SIG-M5 treated with dmso at 0.1 percent for 504 hours (cell line): ENCODE measurements at regions not wholly inside any gene's neighbourhood (a gene's known extent, or its start where the extent isn't known, plus 50 kb on each side); places are given as distances from the start of the nearest gene placed in this dataset.

Source experiments
- DNase-seq: peaks from one replicate; lab custom pipeline; 2025; ENCODE audit not compliant: unreplicated experiment; lab: John Stamatoyannopoulos, UW

DNA sequence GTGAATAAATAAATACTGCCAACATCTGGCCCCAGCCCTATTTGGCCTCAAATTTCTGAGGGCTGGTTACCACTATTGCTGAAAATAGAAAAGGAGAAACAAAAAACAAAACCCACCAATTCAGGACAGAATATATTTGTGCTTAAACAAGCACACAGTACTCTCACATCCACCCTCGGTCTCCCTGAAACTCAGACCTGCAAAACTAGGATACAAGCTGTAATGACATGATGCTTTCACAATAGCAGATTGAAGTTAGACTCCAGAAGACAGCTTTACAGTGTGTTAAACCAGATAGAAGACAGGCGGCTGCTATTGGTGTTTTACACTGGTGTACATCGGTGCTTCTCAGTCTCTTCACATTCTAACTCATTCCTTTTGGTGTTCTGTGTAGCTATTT is 214.9 kb upstream of the DMRT1 start:
- DNase-seq, result no peak

DNA sequence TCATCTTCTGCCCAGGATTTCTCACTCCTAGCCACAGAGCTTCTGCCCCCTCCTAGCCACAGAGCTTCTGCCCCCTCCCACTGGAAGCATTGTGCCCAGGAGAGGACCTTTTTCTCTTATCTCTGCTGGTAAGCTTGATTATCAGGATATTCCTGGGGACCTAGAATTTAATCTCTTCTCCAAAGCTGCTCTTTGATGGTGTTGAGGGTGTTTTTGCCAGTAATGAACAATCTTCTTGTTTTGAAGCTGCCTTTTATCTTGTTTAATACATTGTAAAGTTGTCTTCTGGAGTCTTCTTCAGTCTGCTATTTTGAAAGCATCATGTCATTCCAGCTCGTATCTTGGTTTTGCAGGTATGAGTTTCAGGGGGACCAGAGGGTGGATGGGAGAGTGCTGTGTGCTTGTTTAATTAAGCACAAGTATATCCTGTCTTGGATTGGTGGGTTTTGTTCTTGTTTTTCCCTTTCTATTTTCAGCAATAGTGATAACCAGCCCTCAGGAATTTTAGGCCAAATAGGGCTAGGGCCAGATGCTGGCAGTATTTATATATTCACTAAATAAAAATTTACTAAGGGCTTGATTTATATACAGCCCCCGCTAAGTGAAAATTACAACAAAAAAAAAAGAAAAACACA is 214.0 kb upstream of the DMRT1 start:
- no peak for DNase-seq

DNA sequence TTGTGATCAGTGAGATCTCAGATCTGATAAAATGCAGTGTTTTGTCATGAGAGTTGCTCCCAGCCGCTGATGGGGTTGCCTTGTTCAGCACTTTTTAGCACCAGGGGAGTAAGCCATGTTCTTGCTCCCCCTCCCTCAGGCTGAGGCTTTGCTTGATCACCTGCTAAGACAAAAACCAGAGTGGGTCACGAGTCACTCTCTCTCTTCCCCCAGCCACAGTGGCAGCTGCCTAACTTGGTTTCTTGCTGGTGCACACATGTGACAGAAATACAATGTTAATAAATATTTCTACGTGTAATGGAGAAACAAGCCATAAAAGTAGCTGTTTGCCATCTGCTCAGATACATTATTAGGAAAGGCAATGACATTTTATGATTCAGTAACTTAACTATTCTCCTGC is 212.4 kb upstream of the DMRT1 start:
- DNase-seq, result no peak

DNA sequence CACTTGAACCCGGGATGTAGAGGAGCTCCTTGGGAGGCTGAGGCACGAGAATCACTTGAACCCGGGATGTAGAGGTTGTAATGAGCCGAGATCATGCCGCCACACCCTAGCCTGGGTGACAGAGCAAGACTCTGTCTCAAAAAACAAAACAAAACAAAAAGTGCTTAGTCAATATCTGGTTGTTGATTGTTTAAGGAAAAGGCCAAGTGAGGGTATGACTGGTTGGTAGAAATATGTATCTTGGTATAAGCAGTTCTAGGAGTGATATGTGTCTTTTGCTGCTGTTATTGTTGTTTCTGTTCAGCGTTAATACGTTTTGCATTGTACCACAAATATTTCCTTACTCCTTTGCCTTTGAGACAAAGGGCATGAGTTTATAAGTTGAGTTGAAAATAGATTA is 210.7 kb upstream of the DMRT1 start:
- DNase-seq, result no peak

DNA sequence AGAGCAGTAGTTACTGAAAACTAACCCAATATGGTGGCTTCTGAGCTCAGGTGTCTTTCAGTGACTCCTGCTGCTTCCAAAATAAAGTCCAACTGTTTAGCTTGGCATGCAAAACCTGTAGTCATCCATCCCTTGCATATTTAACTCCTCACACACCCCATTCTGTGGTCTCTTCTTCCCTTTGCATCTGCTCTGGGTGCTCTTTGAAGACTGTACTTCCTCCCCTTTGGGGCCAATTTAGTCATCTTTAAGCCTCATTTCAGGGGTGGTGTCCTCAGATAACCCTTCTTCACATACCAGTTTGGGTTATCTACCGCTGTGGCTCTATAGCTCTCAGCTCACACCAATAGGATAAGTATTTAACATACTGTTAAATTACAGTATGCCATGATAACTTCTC is 209.9 kb upstream of the DMRT1 start:
- no peak for DNase-seq

DNA sequence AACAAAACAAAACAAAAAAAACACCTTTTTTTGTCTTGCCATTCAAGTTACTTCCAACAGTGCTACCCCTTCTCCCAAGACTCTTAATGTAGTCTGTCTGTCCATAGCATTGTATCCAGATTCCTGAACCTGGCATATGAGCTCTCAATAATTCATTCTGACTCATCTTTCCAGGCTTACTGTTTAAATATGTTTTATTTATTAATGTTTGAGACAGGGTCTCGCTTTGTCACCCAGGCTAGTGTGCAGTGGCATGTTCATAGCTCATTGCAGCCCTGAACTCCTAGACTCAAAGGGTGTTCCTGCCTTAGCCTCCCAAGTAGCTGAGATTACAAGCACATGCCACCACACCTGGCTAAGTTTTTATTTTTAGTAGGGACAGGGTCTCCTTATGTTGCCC is 208.0 kb upstream of the DMRT1 start:
- no peak for DNase-seq

DNA sequence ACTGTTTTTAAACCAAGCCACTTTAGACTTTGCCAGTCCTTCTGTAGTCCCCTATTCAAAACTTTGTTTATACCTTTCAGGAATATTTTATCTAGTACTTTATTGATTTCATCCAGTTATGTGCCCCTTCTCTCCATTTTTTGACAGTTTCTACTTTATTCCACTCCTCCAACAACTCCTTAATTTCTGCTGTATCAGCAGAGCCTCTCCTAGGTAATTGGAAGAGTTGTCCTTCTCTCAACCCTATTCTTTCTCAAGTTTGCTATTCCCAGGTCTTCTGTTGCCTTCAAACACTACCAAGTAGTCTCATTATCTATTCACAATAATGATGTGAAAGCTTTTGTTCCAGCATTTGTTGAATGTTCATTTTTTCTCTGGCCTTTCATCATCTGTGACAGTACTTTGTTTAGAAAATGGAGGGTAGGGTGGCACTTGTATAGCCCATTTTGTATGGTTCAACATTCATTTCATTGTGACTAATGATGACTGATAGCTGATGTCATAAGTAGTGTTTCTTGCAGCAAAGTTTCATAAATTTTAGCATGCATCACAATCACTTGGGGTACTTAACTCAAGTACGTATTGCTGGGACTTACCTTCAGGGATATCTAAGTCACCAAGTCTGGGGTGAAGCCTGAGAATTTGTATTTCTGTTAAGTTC is 204.4 kb upstream of the DMRT1 start:
- no peak for DNase-seq

DNA sequence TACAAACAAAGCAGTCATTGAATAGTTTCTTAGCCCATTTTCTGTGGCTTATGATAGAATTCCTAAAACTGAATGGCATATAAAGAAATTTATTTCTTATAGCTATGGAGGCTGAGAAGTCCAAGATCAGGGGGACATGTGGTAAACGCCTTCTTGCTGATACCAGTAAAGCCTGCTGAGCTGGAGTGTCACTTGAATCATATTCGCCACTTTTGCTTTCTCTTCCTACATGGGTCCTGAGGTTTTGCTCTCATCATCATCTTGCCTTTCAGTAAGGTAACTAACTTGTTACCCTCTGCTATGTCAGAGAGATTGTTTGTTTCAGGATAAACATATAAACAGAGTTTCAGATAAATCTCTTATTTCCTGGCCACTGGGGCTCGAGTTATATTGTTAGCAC is 203.3 kb upstream of the DMRT1 start:
- DNase-seq, result no peak

DNA sequence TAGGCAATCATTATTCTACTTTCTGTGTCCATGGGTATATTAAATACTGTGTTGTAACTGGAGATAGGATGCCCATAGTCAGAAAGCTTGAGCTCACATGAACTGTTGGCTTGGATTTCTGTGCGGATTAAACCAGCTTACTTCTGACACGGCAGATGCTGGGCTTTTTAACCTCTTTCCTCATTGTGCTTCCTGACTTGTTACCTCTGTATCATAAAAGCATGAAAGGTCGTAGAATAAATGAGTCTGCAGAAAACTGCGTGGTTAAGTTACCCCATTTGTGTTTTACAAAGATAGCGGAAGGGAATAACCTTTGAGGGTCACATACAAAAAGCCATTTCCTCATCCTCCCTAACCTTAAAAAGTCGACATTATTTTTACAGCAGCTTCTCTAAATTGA is 199.5 kb upstream of the DMRT1 start:
- peak; percentile 7 for DNase-seq

DNA sequence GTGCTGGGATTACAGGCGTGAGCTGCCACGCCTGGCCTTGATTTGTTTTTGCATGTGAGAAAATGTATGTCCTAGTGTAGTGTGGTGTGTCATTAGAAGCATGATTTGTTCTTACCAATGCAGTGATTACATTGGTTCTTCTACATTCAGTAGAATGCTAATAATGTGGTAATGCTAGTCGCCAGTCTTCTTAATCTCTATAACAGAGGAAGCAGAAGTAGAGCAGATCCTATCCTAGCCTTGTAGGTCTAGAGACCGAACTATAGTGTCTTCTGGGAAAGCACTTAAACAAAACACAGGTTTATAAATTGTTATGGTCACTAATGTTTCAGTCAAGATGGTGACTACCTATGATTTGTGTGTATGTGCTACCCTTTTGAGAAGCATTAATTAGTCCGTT is 197.5 kb upstream of the DMRT1 start:
- no peak for DNase-seq

DNA sequence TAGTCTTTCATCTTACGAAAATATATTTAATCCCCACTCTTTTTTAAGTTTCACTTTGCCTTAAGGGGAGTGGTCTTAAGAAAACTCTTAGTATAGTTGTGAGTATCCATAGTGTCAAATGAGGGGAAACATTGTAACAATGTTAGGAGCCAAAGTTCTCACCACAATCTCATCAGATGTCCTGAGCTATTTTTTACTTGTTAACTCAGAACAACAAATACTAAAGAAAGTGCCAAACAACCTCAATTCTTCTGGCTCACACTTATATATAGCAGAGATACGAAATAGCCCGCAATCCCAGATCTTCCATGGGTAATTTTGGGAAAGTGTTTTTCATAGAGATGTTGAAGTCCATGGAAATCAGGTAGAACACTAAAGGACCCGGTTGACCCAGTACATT is 194.0 kb upstream of the DMRT1 start:
- no peak for DNase-seq

DNA sequence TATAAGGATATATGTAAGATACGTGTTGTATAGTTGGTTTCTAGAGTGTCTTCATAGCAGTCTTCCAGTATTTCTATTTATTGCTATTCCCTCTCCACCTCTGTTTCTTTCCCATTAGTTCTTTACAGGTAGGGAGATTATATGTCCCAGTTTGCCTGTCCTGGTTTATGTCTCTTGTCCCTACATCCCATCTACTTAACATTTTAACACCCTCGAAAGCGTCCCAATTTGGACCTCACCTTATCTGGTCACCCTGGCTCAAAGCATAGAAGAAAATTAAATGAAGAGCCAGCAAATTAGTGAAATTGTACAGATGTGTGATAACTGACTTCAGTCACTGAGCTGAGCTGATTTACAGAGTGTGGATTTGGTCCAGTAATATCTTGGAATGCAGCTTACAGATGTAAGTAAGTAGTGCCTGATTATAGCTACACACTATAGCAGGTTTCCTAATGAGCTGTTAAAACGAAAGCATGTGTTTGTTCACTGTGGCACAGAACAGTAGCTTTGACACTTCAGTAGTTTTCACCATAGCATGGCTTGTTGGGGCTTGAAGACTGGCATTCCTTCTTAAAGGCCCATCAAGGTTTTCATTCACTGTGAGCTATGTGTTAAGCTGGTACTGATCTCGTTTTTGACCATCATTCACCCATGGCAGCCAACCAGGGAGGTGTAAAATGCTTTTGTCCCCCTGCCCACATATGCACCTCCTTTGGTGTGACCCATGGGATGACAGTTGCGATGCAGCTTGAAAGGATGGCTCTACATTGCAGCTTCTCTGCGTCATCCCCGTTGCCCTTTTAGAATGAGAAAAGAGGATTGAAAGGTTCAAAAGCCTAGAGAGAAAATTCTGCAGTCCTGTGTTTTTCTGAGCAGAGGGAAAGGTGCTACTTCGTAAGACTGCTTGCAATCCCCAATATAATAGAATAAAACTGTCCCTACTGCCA is 192.1 kb upstream of the DMRT1 start:
- no peak for DNase-seq

DNA sequence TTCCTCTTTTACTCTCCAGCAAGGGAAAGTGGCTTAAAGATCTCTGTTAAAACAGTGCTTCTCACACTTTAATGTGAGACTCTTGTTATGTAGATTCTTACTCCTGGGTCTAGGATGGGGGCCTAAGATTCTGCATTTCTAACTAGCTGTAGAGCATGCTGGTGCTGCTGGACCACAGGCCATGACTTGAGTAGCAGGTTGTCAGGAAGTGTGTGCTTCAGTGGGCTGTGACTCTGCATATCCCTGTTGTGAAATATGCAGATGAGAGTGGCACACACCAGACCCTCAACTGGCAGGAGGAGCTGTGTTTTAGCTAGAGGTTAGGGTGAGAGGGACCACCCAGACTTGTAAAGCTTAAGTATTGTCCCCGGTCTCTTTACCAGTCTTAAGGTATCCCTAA is 191.1 kb upstream of the DMRT1 start:
- peak; percentile 20 for DNase-seq

DNA sequence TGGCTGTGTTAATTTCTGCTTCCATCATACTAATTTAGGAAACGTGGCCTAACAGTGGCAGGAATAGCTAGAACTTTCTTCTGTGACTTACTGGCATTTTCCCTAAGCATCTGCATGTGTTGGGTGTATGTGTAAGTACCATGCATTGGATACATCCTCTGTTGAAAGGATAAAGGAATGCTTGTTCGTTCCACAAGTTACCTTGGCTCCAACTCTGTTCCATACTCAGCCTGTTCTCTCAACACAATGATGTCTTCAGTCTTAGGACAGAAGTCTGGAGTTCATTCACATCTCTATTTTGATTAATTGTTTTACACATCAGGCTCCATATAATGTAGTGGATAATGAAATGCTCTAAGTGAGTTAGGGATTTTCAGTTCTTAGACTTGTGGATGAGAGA is 190.1 kb upstream of the DMRT1 start:
- no peak for DNase-seq

DNA sequence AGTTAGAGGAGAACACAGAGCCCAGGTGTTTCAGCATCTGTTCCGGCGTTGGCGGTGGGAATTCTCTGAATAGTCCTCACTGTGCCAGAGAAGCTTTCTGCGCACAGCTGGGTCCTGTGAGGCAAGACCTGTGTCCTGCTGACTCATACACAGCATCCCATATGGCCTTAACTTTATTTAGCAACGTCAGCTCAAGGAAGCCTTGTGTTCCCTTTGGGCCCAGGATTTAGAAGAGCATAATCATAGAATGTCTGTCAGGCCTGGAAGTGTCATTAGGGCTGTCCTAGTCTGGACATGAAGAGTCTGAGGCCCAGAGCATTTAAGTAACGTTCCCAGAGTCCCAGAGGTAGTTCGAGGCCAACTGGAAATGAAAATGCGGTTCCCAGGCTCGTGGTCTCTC is 188.6 kb upstream of the DMRT1 start:
- no peak for DNase-seq

DNA sequence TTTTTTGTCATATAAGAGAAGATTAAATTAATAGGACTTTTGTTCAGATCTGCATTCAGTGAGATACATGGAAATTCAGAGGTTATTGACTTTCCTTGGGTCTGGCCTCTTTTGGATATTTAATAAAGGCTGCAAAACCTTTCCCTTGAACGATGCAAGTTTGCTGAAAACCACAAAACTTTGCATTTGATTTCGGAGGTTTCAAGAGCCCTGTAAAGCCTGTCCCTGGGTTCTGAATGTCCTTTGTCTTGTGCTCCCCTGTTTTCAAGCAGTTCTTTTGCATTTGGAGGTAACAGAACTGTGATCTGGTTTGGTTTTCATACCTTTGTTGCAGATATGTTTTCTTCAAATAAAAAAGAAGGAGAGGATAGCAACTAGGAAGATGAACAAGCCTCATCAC is 188.1 kb upstream of the DMRT1 start:
- DNase-seq, result no peak

DNA sequence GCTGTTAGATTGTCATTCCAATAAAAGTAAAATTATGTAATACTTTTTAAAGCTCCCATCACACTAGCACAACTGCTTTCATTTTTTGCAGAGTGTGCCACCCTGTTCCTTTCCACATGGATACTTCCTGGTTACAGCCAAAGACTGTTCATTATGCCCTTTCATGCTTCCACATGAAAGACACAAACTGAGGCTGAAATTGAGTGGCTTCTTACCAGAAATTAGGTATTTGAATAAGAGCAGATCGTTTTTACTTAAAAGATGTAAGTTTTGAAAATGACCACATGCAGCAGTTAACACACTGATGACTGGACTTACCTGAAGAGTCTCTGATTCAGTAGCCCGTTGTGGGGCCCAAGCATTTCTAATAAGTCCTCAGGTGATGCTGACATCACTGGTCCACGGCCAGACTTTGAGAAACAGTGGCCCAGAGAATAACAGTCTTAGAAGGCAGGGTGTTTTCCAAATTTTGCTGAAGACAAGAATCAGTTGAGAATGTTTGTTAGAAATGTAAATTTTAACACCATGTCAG is 187.6 kb upstream of the DMRT1 start:
- no peak for DNase-seq

DNA sequence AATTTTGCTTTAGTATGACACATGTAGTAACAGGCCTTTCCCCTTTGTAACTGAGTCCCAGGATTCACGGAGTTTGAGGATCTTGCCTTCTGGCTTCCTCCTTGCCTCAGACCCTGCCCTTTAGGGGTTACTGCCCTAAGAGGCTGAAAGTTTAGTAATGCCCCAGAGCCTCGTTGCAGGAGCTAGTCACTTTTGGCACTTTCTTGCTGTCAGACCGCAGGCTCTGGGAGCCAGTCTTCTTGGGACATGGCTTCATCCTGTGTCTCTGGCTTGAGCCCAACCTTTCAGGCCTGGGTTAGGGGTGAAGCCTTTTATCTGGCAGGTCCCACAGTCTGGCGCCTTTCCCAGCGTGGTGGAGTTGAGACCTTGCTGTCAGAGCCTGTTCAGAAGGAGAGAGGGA is 185.6 kb upstream of the DMRT1 start:
- no peak for DNase-seq

DNA sequence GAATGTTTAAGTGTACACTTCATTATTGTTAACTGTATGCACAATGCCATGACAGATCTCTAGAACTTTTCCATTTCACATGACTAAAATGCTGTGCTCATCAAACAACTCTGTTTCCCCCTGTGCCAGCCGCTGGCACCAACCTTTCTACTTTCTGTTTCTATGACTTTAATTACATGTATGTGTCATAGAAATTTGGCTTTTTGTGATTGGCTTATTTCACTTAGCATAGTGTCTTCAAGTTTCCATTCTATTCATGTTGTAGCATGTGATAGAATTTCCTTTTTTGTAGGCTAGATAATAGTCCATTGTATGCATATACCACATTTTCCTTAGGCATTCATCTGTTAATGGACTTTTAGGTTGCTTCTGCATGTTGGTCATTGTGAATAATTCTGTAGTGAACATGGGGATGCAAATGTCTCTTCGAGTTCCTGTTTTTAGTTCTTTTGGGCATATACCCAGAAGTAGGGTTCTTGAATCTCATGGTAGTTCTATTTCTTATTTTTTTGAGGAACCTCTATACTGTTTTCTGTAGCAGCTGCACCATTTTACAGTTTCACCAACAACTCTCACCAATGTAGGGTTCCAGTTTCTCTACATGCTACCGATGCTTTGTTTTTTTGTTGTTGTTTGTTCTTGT is 184.4 kb upstream of the DMRT1 start:
- DNase-seq, result no peak

DNA sequence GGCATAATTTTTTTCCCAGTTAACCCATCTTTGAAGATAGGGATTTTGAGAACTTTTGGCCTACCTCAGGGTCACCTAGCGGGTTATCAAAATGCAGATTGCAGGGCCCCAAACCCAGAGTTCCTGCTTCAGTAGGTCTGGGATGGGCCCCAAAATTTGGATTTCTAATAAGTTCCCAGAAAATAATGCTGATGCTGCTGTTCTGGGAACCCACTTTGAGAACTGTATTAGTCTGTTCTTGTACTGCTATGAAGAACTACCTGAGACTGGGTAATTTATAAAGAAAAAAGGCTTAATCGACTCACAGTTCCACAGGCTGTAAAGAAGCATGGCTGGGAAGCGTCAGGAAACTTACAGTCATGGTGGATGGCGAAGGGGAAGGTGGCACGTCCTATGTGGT is 182.2 kb upstream of the DMRT1 start:
- no peak for DNase-seq

DNA sequence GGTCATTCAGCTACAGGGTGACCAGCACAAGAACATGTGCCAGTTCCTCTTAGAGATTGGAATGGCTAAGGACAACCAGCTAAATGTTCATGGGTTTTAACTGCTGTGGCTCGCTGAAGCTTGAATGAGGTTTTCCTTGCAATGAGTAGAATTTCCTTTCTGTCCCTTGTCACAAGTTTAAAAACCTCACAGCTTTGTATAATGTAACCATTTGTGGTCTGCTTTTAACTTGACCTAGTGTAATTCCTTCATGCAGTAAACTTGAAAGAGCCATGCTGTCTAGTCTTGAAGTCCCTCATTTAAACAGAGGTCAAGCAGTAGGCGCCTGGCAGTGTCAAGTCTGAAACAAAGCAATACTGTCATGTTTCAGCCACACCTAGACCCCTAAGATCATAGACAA is 181.3 kb upstream of the DMRT1 start:
- no peak for DNase-seq
